Ovary (tissue), 7 donors: ENCODE measurements at regions not wholly inside any gene's neighbourhood (a gene's known extent, or its start where the extent isn't known, plus 50 kb on each side); places are given as distances from the start of the nearest gene placed in this dataset.

Experiments
- DNase-seq, 5 donors: peaks; one replicate each; pipeline ENCODE4 v3.0.0-alpha.2; 2019 to 2020
- H3K27ac ChIP-seq, 2 donors: fragments of 200-600 bp; one replicate each; pipeline versions ENCODE4 v1.5.1 to v1.8.0; 2019 to 2022
- H3K27me3 ChIP-seq: fragments of 200-600 bp; one replicate; pipeline ENCODE4 v1.8.0; 2022
- H3K36me3 ChIP-seq: fragments of 200-600 bp; sonication (generic); one replicate; pipeline ENCODE4 v1.5.1; 2019
- H3K4me1 ChIP-seq: one replicate; pipeline ENCODE4 v1.8.1; 2013; ENCODE audit warnings: mild to moderate bottlenecking, moderate library complexity; ENCODE audit not compliant: insufficient read depth
- H3K4me3 ChIP-seq: fragments of 200-600 bp; sonication (generic); one replicate; pipeline ENCODE4 v1.5.1; 2017
- H3K9me3 ChIP-seq, 2 donors: fragments of 200-600 bp in 1 of 2; sonication (generic) in 1 of 2; one replicate each; pipeline versions ENCODE4 v1.5.1 to v1.8.1; 2013 to 2019; ENCODE audit warnings: mild to moderate bottlenecking in 1 of 2, moderate library complexity in 1 of 2
- EP300 ChIP-seq: sonication (generic); formaldehyde crosslinking; IDR thresholded peaks from one replicate; pipeline ENCODE4 v1.6.1; 2017; ENCODE audit warnings: antibody characterized with exemption
- POLR2A ChIP-seq: fragments of 450-650 bp; IDR thresholded peaks from one replicate; pipeline ENCODE4 v1.6.1; 2017; ENCODE audit warnings: antibody characterized with exemption, mild to moderate bottlenecking, moderate library complexity
- WGBS, 3 donors: extraction: QIAGEN DNeasy Blood & Tissue Kit in 1 of 3; methylation state at CpG; one replicate each; pipeline versions ENCODE4 v1.1.5 to v1.1.7; 2013 to 2017; 5-methylcytosine and 5-hydroxymethylcytosine counted together
- intact Hi-C, 4 donors: fragments of 100-400 bp; cut with DNase I; formaldehyde crosslinking; loops; one replicate each; pipeline versions ENCODE4 v1.11.0 to v1.15.1; 2022 to 2023
- TF ChIP-seq, protein P1 (sequence below), 3 donors: fragments of 450-650 bp in 2 of 3; fragments of 200-600 bp in 1 of 3; IDR thresholded peaks; one replicate each; pipeline versions ENCODE4 v1.5.1 to v1.8.0; 2016 to 2022; ENCODE audit warnings: antibody characterized with exemption in 3 of 3, mild to moderate bottlenecking in 1 of 3
- donor health status: DM: no; HTN: no; CAD: no; lungs with moderate emphysema.
- donor health status: DM: no; HTN: no; CAD: no.
- donor health status: Bipolar disorder and iron deficiency.
- donor health status: DM: no; HTN: no; CAD: no.
- donor health status: DM: yes; HTN: yes; CAD: no.

DNA sequence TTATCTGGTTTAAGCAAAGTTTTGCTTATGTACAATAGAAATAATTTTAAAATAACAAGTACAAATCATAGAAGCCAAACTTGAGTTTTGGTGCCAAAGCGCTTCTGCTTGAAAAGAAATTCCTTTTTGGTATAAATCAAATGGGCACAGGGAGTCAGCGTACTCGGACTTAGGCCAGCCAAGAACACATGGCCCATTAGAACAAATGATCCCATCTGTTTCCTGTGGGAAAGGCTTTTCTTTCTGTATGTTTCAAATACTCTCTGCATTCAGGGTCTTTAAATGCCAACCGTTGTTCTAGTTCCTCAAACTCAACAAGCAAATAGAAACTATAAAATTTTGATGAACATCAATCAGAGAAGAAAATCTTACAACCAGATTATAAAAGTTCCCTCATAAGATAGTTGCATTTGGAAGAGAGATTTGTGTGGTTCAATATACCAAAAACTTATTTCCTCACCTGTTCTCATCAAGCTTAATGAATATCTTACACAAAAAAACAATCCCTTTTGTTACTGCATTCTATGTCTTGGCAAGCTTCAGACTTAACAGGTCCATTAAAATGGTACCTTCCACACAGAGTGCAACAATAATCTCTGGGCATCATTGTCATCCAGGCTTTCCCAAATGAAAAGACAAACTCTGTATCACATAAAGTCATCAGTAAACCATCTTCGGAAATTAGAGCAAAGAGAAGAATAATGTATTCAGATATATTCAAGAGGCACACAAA, 739.8 kb upstream of the API5 start:
- DNase-seq, result no peak
- Histone ChIP-seq H3K4me1 (no peaks in the 10 kb centered on the region), H3K36me3 (no peaks in the 10 kb centered on the region), H3K9me3 (no peaks in the 10 kb centered on the region), H3K4me3 (no peak overlapping the region), H3K27ac (no peak overlapping the region), H3K27me3 (no peaks in the 10 kb centered on the region)
- 69 to 78% (median 70%) methylated on average over 5 of the region's 5 CpGs for WGBS, 3 donors
- no peak for TF ChIP-seq EP300
- TF ChIP-seq, protein P1, sequence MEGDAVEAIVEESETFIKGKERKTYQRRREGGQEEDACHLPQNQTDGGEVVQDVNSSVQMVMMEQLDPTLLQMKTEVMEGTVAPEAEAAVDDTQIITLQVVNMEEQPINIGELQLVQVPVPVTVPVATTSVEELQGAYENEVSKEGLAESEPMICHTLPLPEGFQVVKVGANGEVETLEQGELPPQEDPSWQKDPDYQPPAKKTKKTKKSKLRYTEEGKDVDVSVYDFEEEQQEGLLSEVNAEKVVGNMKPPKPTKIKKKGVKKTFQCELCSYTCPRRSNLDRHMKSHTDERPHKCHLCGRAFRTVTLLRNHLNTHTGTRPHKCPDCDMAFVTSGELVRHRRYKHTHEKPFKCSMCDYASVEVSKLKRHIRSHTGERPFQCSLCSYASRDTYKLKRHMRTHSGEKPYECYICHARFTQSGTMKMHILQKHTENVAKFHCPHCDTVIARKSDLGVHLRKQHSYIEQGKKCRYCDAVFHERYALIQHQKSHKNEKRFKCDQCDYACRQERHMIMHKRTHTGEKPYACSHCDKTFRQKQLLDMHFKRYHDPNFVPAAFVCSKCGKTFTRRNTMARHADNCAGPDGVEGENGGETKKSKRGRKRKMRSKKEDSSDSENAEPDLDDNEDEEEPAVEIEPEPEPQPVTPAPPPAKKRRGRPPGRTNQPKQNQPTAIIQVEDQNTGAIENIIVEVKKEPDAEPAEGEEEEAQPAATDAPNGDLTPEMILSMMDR (IDR thresholded peaks at IDR 0.05), result no peak
- no peak for TF ChIP-seq POLR2A
- intact Hi-C loops, result no loop called here

DNA sequence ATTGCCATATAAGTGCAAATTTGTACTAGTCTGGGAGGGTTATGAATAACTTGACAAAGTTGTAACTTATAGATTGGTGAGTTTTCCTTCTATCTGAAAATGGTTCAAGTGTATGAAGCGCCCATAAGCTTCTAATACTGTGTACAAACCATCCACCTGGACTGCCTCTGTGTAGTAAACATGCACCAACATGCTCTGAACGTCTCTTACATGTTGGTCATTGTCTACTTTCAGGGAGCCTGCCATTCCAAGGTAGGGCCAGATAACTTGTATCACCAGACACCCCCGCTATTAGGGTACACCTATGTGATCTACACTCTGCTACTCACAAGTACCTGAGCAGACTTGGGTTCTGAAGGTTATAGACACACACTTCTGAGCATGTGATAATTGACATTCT, 735.5 kb upstream of the API5 start:
- no peak for TF ChIP-seq POLR2A
- TF ChIP-seq, protein P1 (IDR thresholded peaks at IDR 0.05), result no peak
- TF ChIP-seq EP300, result no peak
- no peak for DNase-seq
- H3K27me3 ChIP-seq, result no peaks in the 10 kb centered on the region
- H3K4me3 ChIP-seq, result no peak overlapping the region
- no peaks in the 10 kb centered on the region for H3K9me3 ChIP-seq
- WGBS, 3 donors, result 73 to 78% (median 76%) methylated on average over 3 of the region's 3 CpGs
- H3K27ac ChIP-seq, result no peak overlapping the region
- no peaks in the 10 kb centered on the region for H3K4me1 ChIP-seq
- intact Hi-C loops, result no loop called here
- no peaks in the 10 kb centered on the region for H3K36me3 ChIP-seq

DNA sequence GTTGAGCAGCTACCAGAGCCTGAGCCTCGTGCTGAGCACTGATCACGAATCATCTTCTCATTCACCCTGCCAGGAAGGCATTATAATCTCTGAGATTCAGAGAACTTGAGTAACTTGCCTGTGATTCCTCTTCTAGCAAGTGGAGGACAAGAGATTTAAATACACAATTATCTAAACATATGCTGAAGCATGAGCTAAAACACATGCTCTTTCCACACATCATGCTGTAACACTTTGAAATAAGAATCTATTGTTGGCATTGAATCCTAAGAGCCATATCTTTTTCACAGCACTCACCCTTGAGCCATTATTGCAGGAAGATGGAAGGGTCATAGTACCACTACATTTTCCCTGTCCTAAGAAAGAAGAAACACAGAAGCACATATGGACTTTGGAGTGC, 722.5 kb upstream of the API5 start:
- WGBS, 3 donors, result 69 to 77% (median 74%) methylated on average over 2 of the region's 2 CpGs
- no peaks in the 10 kb centered on the region for H3K36me3 ChIP-seq
- no peak overlapping the region for H3K27ac ChIP-seq
- no peaks in the 10 kb centered on the region for H3K4me1 ChIP-seq
- H3K27me3 ChIP-seq, result no peaks in the 10 kb centered on the region
- H3K4me3 ChIP-seq, result no peak overlapping the region
- no peaks in the 10 kb centered on the region for H3K9me3 ChIP-seq
- intact Hi-C loops, result no loop called here
- TF ChIP-seq, protein P1 (IDR thresholded peaks at IDR 0.05), result no peak
- TF ChIP-seq POLR2A (no peak), EP300 (no peak)
- DNase-seq, result no peak

DNA sequence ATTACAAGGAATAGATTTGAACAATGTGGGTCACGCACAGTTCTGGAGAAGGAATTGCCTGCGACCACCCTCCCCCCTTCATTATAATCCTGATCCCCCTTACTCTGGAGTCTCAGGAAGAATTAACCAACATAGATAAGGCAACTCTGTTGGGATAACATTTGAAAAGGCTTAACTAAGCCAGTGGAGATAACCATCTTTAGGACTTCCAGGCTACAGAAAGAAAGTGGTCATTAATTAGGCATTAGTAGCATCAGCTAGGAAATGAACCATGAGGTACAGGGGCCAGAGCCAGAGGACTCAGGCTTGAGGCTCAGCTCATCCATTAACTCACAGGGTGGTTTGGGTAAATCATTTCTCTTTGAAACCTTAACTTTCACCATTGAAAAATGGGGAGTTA, 720.0 kb upstream of the API5 start:
- Histone ChIP-seq H3K27ac (no peak overlapping the region), H3K36me3 (no peaks in the 10 kb centered on the region), H3K4me3 (no peak overlapping the region), H3K9me3 (no peaks in the 10 kb centered on the region), H3K27me3 (no peaks in the 10 kb centered on the region), H3K4me1 (no peaks in the 10 kb centered on the region)
- no peak for TF ChIP-seq EP300
- TF ChIP-seq POLR2A, result no peak
- TF ChIP-seq, protein P1 (IDR thresholded peaks at IDR 0.05), result no peak
- intact Hi-C loops, result no loop called here
- DNase-seq, result no peak
- WGBS, 3 donors, result 77 to 84% (median 82%) methylated on average over 2 of the region's 2 CpGs
